Right lobe of liver (tissue), 4 donors: ENCODE measurements at regions not wholly inside any gene's neighbourhood (a gene's known extent, or its start where the extent isn't known, plus 50 kb on each side); places are given as distances from the start of the nearest gene placed in this dataset.

ENCODE experiments used
- POLR2A ChIP-seq: fragments of 450-650 bp; IDR thresholded peaks from one replicate; pipeline ENCODE4 v1.6.1; 2017; ENCODE audit warnings: antibody characterized with exemption, mild to moderate bottlenecking
- TF ChIP-seq, protein P1 (sequence below), 4 donors: fragments of 200-600 bp in 3 of 4; fragments of 450-650 bp in 1 of 4; IDR thresholded peaks; one replicate each; pipeline versions ENCODE4 v1.5.1 to v1.8.0; 2016 to 2022; ENCODE audit warnings: antibody characterized with exemption in 4 of 4, mild to moderate bottlenecking in 2 of 4
- donor health status: DM: no; HTN: no; CAD: no.
- donor health status: DM: no; HTN: no; CAD: no.
- donor health status: DM: no; HTN: yes; CAD: no.

GRCh38 chr4:41320786-41321185 is 64.1 kb downstream of the UCHL1 start:
- TF ChIP-seq, protein P1, sequence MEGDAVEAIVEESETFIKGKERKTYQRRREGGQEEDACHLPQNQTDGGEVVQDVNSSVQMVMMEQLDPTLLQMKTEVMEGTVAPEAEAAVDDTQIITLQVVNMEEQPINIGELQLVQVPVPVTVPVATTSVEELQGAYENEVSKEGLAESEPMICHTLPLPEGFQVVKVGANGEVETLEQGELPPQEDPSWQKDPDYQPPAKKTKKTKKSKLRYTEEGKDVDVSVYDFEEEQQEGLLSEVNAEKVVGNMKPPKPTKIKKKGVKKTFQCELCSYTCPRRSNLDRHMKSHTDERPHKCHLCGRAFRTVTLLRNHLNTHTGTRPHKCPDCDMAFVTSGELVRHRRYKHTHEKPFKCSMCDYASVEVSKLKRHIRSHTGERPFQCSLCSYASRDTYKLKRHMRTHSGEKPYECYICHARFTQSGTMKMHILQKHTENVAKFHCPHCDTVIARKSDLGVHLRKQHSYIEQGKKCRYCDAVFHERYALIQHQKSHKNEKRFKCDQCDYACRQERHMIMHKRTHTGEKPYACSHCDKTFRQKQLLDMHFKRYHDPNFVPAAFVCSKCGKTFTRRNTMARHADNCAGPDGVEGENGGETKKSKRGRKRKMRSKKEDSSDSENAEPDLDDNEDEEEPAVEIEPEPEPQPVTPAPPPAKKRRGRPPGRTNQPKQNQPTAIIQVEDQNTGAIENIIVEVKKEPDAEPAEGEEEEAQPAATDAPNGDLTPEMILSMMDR (IDR thresholded peaks at IDR 0.05), result no peak
- no peak for TF ChIP-seq POLR2A
